Gastroesophageal sphincter (tissue), 3 donors: ENCODE measurements at regions not wholly inside any gene's neighbourhood (a gene's known extent, or its start where the extent isn't known, plus 50 kb on each side); places are given as distances from the start of the nearest gene placed in this dataset.

ENCODE experiments used
- EP300 ChIP-seq: sonication (generic); formaldehyde crosslinking; IDR thresholded peaks from one replicate; pipeline ENCODE4 v1.6.1; 2017; ENCODE audit warnings: antibody characterized with exemption, mild to moderate bottlenecking
- POLR2A ChIP-seq, 2 donors: fragments of 450-650 bp; IDR thresholded peaks; one replicate each; pipeline ENCODE4 v1.6.1; 2017; ENCODE audit warnings: antibody characterized with exemption in 2 of 2, mild to moderate bottlenecking in 2 of 2, moderate library complexity in 1 of 2
- TF ChIP-seq, protein P1 (sequence below), 4 experiments: fragments of 200-600 bp in 2 of 4; fragments of 450-650 bp in 2 of 4; sonication (generic) in 1 of 4; IDR thresholded peaks; one replicate each; pipeline ENCODE4 v1.5.1; 2017 to 2019; ENCODE audit warnings: antibody characterized with exemption in 4 of 4, mild to moderate bottlenecking in 2 of 4, moderate library complexity in 2 of 4

DNA sequence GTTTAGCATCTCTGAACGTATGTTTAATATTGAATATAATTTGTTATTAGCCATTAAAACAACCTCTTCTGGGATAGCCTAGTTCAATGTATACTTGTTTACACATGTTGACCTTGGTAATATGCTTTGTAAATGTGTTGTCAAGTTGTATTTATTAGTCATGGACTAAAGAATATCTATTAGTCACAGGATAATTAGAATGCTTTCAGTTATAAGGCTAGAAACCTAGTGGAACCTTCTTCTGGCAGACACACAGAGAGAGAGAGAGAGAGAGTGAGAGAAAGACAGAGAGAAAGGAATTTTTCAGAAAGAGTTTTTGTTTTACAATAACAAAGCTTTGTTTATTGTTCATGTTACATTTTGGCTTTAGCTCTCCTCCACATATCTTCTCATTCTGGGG lies 181.1 kb upstream of the APP start:
- TF ChIP-seq POLR2A (IDR thresholded peaks at IDR 0.05) (no peak), EP300 (no peak)
- TF ChIP-seq, protein P1, sequence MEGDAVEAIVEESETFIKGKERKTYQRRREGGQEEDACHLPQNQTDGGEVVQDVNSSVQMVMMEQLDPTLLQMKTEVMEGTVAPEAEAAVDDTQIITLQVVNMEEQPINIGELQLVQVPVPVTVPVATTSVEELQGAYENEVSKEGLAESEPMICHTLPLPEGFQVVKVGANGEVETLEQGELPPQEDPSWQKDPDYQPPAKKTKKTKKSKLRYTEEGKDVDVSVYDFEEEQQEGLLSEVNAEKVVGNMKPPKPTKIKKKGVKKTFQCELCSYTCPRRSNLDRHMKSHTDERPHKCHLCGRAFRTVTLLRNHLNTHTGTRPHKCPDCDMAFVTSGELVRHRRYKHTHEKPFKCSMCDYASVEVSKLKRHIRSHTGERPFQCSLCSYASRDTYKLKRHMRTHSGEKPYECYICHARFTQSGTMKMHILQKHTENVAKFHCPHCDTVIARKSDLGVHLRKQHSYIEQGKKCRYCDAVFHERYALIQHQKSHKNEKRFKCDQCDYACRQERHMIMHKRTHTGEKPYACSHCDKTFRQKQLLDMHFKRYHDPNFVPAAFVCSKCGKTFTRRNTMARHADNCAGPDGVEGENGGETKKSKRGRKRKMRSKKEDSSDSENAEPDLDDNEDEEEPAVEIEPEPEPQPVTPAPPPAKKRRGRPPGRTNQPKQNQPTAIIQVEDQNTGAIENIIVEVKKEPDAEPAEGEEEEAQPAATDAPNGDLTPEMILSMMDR (IDR thresholded peaks at IDR 0.05): no peak
